HG02943 (cell line): ENCODE measurements at regions not wholly inside any gene's neighbourhood (a gene's known extent, or its start where the extent isn't known, plus 50 kb on each side); places are given as distances from the start of the nearest gene placed in this dataset.
A peak's percentile ranks its signal among the peaks of the same experiment; 100 is the strongest.

Experiments used
- ATAC-seq: cut with Tn5 transposase; IDR thresholded peaks from one replicate; pipeline ENCODE4 v1.9.1; 2021; ENCODE audit warnings: mild to moderate bottlenecking, low read depth, moderate library complexity; ENCODE audit not compliant: unreplicated experiment

DNA sequence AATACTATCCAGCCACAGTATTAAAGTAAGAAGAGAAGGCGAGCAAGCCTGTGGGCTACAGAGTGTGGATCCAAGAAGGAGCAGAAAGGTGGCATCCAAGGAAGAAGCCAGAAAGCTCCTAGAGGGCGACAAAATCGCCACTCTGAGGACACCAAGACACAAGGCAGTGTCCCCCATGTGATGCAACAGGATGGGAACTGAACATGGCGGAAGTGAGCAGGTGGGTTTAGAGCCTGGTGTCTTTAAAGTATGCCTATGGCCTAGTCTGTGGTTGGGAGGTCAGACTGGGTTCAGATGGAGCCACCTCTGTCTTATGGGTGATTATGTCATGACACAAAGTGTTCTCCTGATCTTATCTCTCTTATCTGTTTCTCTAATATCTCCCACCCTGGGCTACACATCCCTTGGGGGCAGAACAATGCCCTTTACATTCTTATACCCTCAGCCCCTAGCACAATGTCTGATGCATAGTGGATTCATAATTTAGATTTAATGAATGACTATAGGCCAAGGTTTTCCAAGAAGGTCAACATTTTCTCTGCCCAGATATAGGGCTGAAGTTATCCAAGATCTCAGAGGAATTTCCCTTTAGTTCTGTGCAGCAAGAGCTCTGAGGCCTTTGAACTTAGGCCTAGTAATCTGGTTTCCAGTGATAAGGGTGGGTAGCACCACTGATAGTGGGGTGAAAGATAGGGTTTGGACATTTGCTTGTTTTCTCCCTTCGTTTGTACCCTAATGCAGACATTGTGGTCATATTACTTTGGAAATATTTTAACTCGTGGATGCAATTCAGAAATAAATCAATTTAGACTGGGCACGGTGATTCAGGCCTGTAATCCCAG lies 167.3 kb upstream of the AKIRIN2 start:
- ATAC-seq, result no peak

- ATAC-seq, result no peak
Observed at GRCh38 chr6:87860902-87861301, 158.9 kb upstream of the AKIRIN2 start.

- ATAC-seq, result no peak
Observed at GRCh38 chr6:87858440-87858839, 156.4 kb upstream of the AKIRIN2 start.

DNA sequence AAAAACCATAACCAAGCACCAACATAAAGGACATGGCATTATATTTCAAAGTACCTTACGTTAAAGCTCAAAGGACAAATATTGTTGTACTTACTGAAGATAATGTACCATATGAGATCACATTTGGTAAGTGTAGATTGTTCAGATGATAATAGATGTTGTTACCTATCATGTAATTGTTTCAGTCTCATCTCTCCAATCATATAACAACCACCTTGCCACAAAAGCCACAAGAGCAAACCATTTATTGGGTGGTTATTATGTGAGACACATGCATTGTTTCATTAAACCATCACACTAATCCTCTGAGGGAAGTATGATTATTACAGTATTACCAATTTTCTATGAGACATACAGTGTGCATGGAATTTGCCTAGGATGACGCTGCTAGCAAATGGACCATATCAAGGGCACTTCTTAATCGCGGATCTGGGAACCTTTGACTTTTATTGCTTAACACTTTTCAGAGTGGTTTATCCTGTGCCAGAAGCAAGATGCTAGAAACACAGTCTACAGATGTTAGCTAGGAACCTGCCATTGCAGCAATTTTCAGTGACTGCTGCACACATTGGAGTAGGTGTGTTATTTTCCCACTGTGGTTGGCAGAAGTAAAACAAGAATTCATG lies 149.8 kb upstream of the AKIRIN2 start:
- no peak for ATAC-seq

DNA sequence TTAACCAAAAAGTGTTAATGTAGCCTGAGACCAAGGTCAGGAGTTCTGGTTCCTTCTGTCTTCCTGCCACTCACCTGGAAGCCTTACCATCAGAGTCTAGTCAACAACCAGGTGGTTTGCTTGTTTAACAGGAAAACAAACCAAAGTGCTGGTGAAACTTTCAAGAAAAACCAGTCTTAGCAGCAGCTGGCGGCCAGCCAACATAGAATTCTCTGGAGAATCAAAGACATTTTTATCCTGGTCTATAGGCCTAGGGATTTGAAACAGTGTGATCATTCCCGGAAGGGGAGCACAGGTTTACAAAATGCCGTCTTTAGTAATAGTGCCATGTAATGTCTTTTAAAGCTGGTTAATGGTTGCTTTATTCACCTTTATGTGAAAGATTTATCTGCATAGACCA lies 146.6 kb upstream of the AKIRIN2 start:
- ATAC-seq, result no peak

GRCh38 chr6:87847830-87848210 lies 145.8 kb upstream of the AKIRIN2 start:
- no peak for ATAC-seq

DNA sequence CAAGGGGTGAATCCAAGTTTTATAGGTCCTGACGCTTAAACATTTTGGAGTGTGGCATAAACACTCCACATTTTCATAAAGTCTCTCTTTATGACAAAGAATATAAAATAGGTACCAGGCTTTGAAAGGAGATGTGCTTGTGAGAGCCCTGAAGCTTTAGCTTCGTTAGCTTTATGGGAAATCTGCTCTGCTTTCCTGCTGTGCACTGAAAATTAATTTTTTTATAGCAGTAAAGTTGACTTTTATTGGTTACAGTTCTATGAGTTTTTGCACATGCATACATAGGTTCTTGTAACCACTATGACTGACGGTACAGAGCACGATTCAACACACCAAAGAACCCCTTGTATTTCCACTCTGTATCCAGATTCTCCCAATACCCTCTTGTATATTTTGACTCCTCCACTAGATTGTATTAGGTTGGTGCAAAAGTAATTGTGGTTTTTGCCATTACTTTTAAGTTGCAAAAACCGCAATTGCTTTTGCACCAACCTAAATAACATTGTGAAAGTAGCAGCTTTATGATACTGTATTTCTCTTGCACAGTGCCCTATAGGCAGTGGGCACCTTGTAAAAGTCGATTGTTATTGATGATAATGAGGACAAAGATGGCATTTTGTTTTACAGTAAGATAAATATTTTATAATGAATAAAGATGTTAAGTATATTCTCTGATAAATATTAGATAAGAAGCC lies 145.2 kb upstream of the AKIRIN2 start:
- ATAC-seq, result no peak

GRCh38 chr6:87846434-87846833 lies 144.4 kb upstream of the AKIRIN2 start:
- no peak for ATAC-seq

DNA sequence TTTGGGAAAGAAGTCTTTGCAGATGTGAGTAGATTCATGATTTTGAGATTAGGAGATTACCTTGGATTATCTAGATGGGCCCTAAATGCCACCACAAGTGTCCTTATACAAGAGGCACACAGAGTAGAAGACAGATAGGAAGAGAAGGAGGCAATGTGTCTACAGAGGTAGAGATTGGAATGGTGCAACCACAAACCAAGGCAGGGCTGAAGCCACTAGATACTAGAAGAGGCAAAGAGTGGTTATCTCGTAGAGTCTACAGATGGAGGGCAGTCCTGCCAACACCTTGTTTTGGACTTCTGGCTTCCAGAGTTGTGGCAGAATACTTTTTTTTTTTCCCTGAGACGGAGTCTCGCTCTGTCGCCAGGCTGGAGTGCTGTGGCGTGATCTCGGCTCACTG lies 138.3 kb upstream of the AKIRIN2 start:
- ATAC-seq, result no peak

- no peak for ATAC-seq
Observed at GRCh38 chr6:87837876-87838275, 135.8 kb upstream of the AKIRIN2 start.

GRCh38 chr6:87837444-87837843 lies 135.4 kb upstream of the AKIRIN2 start:
- no peak for ATAC-seq

GRCh38 chr6:87832025-87832825 lies 130.2 kb upstream of the AKIRIN2 start:
- ATAC-seq, result peak; percentile 66

DNA sequence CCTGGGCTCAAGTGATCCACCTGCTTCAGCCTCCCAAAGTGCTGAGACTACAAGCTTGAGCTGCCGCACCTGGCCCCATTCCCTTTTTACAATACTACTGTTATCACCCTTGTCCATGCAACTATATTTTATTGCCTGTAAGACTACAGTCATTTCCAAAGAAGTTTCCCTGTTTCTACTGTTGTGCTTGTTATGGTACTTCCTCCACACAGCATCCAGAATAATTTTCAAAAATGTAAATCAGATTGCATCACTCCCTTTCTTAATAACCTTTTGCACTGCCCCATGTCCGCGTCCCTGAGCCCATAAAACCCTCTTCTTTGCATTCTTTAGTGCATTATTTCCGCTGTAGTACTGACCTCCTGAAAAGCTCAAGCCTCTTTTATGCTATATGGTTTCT lies 128.9 kb upstream of the AKIRIN2 start:
- ATAC-seq, result no peak

DNA sequence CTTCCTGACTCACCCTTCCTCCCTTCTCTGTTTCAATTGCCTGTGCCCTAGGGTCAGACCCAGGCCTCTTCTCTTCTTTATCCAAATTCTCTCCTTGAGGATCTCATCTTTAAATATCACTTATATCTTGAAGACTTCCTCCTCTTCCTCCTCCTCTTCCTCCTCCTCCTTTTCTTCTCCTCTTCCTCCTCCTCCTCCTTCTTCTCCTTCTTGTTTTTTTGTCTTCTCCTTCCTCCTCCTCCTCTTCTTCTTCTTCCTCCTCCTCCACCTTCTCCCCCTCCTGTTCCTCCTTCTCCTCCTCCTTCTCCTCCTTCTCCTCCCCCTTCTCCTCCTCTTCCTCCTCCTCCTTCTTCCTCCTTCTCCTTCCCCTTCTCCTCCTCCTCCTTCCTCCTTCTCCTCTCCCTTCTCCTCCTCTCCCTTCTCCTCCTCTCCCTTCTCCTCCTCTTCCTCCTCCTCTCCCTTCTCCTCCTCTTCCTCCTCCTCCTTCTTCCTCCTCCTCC lies 127.6 kb upstream of the AKIRIN2 start:
- no peak for ATAC-seq

DNA sequence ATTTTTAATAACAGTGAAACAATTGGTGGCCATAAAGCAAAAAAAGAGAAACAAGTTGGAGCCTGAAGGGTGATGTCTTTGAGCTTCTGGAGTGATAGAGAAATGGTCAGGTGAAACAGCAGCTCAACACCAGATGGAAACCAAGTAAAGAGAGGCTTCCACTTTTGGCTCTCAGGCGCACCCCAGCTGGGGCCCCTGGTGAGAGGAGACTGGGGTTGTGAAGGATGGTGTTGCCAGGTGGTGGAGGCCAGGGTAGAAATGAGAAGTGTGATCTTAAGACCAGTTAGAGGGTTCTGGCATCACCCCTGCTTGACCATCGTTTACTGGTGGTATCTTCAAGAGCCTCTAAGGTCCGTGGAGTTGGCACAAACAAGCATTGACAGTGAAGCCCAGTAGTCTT lies 126.0 kb upstream of the AKIRIN2 start:
- ATAC-seq, result no peak

GRCh38 chr6:87827346-87827745 lies 125.3 kb upstream of the AKIRIN2 start:
- no peak for ATAC-seq

GRCh38 chr6:87826424-87826823 lies 124.4 kb upstream of the AKIRIN2 start:
- ATAC-seq, result no peak

GRCh38 chr6:87825821-87826221 lies 123.8 kb upstream of the AKIRIN2 start:
- no peak for ATAC-seq

GRCh38 chr6:87824958-87825491 lies 123.0 kb upstream of the AKIRIN2 start:
- ATAC-seq, result no peak

DNA sequence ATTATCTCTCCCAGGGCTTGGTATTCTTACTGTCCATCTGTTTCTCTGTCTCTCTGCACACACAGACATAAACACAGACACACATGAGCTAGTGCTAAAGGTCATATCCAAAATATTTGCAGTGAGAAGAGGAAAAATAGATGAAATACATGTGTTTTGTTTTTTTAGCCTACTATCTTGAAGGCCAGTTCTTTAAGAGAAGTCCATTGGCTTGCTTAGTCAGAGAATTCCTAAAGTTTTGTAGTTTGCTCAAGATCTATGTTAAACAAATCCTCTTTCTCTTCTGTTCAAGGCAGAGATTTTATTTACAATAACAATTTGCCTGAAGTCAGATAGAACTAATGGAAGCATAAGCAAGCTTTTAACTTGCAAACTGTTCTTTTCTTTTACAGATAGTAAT lies 120.0 kb upstream of the AKIRIN2 start:
- ATAC-seq, result no peak
